GM10248 (cell line): ENCODE measurements at regions not wholly inside any gene's neighbourhood (a gene's known extent, or its start where the extent isn't known, plus 50 kb on each side); places are given as distances from the start of the nearest gene placed in this dataset.
"Not testable (repeated sequence)": the region's sequence is repeated elsewhere in the genome, so short reads cannot be mapped to it uniquely, and the experiment has no call there.

Experiments used
- CTCF ChIA-PET: fragments of 300-600 bp; sonication (Branson Sonifier 250); formaldehyde crosslinking; extraction: SDS; loops from one replicate; lab custom pipeline; 2021; ENCODE audit warnings: antibody characterized with exemption; lab: Yijun Ruan, JAX
- POLR2A ChIA-PET: fragments of 350-650 bp; sonication (Branson Sonifier 250); formaldehyde crosslinking; extraction: SDS; loops from one replicate; lab custom pipeline; 2020; ENCODE audit warnings: antibody characterized with exemption; lab: Yijun Ruan, JAX
- DNase-seq: peaks from one replicate; pipeline ENCODE4 v3.0.0; 2012; ENCODE audit errors: extremely low spot score
- TF ChIP-seq, protein P1 (sequence below): IDR thresholded peaks from 2 replicates; pipeline ENCODE4 v1.5.1; 2012; ENCODE audit warnings: mild to moderate bottlenecking, low read depth; ENCODE audit errors: extremely low read depth, missing control alignments, control extremely low read depth

DNA sequence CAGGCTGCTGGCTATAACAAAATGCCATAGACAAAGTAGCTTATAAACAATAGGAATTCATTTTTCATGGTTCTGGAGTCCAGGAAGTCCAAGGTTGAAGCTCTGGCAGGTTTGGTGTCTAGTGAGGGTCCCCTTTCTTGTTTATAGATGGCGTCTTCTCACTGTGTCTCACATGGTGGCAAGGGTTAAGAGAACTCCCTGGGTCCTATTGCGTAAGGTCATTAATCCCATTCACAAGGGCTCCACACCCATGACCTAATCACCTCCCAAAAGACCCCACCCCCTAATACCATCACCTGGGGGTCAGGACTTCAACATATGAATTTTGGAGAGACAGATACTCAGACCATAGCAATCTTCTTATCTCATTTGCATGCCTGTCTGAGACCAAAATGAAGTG, 108.9 kb upstream of the USP25 start:
- TF ChIP-seq, protein P1, sequence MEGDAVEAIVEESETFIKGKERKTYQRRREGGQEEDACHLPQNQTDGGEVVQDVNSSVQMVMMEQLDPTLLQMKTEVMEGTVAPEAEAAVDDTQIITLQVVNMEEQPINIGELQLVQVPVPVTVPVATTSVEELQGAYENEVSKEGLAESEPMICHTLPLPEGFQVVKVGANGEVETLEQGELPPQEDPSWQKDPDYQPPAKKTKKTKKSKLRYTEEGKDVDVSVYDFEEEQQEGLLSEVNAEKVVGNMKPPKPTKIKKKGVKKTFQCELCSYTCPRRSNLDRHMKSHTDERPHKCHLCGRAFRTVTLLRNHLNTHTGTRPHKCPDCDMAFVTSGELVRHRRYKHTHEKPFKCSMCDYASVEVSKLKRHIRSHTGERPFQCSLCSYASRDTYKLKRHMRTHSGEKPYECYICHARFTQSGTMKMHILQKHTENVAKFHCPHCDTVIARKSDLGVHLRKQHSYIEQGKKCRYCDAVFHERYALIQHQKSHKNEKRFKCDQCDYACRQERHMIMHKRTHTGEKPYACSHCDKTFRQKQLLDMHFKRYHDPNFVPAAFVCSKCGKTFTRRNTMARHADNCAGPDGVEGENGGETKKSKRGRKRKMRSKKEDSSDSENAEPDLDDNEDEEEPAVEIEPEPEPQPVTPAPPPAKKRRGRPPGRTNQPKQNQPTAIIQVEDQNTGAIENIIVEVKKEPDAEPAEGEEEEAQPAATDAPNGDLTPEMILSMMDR, result no peak
- DNase-seq, result no peak
- ChIA-PET CTCF (no interaction called here), POLR2A (no interaction called here)

DNA sequence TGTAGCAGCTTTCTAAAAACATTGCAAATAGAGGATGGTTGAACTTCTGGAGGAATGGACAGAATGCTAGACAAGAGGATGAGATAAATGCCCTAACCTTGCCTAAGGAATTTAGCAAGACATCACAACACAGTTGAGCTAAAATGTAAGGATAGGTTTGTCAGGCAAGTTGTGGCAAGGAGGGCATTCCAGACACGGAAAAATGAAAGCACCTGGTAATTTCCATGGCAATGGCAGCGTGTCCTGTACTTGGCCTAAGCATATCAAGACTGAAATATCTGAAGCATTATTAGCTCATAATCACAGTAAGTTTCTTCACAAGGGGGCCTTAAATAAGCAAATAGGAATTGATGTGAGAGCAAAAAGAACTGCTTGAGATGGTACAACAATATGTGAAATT, 105.1 kb upstream of the USP25 start:
- no peak for DNase-seq
- TF ChIP-seq, protein P1, result no peak
- CTCF ChIA-PET, result interaction anchor here (1.1 to 1.7 kb wide), 2 partner anchors 9 to 28 kb away, joined by 3 to 4 read pairs; no protein-coding TSS in a partner anchor
- POLR2A ChIA-PET, result no interaction called here

GRCh38 chr21:15625363-15625762, 104.4 kb upstream of the USP25 start:
- ChIA-PET CTCF (interaction anchor here (1.7 kb wide), 1 partner anchor 27 kb away, joined by 4 read pairs; no protein-coding TSS in a partner anchor), POLR2A (no interaction called here)
- no peak for DNase-seq
- TF ChIP-seq, protein P1, result no peak

DNA sequence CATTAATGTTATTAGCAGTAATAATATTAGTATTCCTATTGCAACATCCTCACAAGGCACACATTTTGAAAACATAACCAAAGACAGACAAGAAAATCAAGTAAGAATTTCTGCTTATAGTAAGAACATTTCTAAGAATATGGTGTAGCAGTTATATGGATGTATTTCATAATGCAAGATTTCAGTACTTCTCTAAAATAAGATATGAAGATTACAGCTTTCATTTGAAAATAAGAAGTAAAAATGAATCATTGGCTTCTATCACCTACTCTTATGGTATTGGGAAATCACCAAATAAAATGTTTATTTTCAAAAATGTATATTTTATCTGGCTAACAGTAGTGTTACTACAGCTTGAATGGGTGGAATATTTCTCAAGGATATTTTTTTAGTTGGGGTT, 103.8 kb upstream of the USP25 start:
- ChIA-PET POLR2A (no interaction called here), CTCF (interaction anchor here (1.1 kb wide), 1 partner anchor 15 kb away, joined by 3 read pairs; no protein-coding TSS in a partner anchor)
- TF ChIP-seq, protein P1, result no peak
- no peak for DNase-seq

GRCh38 chr21:15627011-15627410, 102.8 kb upstream of the USP25 start:
- TF ChIP-seq, protein P1, result no peak
- DNase-seq, result no peak
- ChIA-PET CTCF (interaction anchor here (1.1 kb wide), 1 partner anchor 15 kb away, joined by 3 read pairs; no protein-coding TSS in a partner anchor), POLR2A (interaction anchor here (0.6 kb wide), 1 partner anchor 211 kb away, joined by 3 read pairs; no protein-coding TSS in a partner anchor)

- DNase-seq, result no peak
- POLR2A ChIA-PET, result no interaction called here
- CTCF ChIA-PET, result no interaction called here
- TF ChIP-seq, protein P1, result no peak
Observed at GRCh38 chr21:15627823-15628222, 102.0 kb upstream of the USP25 start.

- ChIA-PET POLR2A (no interaction called here), CTCF (no interaction called here)
- TF ChIP-seq, protein P1, result no peak
- no peak for DNase-seq
Observed at GRCh38 chr21:15631342-15631741, 98.4 kb upstream of the USP25 start.

DNA sequence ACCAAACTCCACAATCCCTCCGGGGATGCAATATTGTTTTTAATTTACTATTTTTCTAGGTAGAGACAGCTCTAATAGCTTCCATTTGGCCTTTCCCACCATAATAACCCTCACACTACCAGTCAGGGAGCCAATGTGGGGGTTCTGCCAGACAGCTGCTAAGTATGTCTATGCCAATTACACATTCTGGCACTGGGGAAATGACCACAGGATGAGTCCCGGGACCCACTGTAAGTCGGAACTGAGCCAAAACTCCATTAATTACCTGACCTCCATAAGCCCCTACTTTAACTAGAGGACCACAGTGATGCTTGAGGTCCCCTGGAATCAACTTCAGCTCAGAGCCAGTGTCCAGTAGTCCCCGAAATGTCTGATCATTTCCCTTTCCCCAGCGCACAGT, 95.2 kb upstream of the USP25 start:
- DNase-seq, CTCF ChIA-PET, POLR2A ChIA-PET: not testable (repeated sequence)
